ENCODE measurements at regions not wholly inside any gene's neighbourhood (a gene's known extent, or its start where the extent isn't known, plus 50 kb on each side); places are given as distances from the start of the nearest gene placed in this dataset.

GRCh38 chr3:74529145-74529544 is 85.3 kb downstream of the CNTN3 start (continued):
- TF ChIP-seq EGR1 (IDR thresholded peaks at IDR 0.05; ENCODE audit: low read depth in 2 of 2), result no peak

DNA sequence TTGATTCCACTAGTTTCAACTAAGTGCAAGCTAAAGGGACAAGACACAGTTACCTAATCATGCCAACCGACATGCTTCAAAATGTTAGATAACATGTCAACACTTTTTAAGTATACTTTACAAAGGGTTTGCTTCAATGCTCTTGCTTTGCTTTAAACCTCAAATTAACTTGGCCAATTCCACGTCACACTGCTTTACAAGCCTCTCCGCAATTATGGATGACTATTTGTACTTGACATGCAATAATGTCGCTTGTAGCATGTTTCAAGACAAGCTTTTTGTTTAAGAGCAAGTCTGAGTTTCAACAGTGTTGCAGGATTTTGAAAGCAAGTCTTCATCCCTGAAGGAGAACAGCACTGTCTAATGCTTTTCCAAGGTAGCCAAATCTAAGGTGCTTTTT is 86.9 kb downstream of the CNTN3 start:
- no peak overlapping the region for H3K27ac ChIP-seq (ENCODE audit: low read depth in 1 of 2, low read length in 2 of 2)
- no peaks in the 10 kb centered on the region for H3K36me3 ChIP-seq (ENCODE audit: control insufficient read depth in 4 of 4, insufficient read depth in 3 of 4, low read depth in 1 of 4, low read length in 3 of 4)
- H3K9ac ChIP-seq (ENCODE audit: low read depth in 1 of 2, low read length in 2 of 2), result no peak overlapping the region
- H3K4me1 ChIP-seq (ENCODE audit: control insufficient read depth in 4 of 4, insufficient read depth in 4 of 4, low read length in 3 of 4), result no peaks in the 10 kb centered on the region
- WGBS, result 86% methylated on average over 4 of the region's 4 CpGs
- H3K9me3 ChIP-seq (ENCODE audit: control insufficient read depth in 4 of 4, low read length in 3 of 4), result no peaks in the 10 kb centered on the region
- TF ChIP-seq FOXA2 (IDR thresholded peaks at IDR 0.05), result no peak
- TF ChIP-seq, protein P1, sequence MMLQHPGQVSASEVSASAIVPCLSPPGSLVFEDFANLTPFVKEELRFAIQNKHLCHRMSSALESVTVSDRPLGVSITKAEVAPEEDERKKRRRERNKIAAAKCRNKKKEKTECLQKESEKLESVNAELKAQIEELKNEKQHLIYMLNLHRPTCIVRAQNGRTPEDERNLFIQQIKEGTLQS (IDR thresholded peaks at IDR 0.05), result no peak
- TF ChIP-seq, protein P2, sequence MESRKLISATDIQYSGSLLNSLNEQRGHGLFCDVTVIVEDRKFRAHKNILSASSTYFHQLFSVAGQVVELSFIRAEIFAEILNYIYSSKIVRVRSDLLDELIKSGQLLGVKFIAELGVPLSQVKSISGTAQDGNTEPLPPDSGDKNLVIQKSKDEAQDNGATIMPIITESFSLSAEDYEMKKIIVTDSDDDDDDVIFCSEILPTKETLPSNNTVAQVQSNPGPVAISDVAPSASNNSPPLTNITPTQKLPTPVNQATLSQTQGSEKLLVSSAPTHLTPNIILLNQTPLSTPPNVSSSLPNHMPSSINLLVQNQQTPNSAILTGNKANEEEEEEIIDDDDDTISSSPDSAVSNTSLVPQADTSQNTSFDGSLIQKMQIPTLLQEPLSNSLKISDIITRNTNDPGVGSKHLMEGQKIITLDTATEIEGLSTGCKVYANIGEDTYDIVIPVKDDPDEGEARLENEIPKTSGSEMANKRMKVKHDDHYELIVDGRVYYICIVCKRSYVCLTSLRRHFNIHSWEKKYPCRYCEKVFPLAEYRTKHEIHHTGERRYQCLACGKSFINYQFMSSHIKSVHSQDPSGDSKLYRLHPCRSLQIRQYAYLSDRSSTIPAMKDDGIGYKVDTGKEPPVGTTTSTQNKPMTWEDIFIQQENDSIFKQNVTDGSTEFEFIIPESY (IDR thresholded peaks at IDR 0.05), result no peak
- no peak for TF ChIP-seq CTCF (IDR thresholded peaks at IDR 0.05; ENCODE audit: low read depth, low read length, missing input control)
- no peak for TF ChIP-seq YY1 (IDR thresholded peaks at IDR 0.05)
- TF ChIP-seq, protein P3, sequence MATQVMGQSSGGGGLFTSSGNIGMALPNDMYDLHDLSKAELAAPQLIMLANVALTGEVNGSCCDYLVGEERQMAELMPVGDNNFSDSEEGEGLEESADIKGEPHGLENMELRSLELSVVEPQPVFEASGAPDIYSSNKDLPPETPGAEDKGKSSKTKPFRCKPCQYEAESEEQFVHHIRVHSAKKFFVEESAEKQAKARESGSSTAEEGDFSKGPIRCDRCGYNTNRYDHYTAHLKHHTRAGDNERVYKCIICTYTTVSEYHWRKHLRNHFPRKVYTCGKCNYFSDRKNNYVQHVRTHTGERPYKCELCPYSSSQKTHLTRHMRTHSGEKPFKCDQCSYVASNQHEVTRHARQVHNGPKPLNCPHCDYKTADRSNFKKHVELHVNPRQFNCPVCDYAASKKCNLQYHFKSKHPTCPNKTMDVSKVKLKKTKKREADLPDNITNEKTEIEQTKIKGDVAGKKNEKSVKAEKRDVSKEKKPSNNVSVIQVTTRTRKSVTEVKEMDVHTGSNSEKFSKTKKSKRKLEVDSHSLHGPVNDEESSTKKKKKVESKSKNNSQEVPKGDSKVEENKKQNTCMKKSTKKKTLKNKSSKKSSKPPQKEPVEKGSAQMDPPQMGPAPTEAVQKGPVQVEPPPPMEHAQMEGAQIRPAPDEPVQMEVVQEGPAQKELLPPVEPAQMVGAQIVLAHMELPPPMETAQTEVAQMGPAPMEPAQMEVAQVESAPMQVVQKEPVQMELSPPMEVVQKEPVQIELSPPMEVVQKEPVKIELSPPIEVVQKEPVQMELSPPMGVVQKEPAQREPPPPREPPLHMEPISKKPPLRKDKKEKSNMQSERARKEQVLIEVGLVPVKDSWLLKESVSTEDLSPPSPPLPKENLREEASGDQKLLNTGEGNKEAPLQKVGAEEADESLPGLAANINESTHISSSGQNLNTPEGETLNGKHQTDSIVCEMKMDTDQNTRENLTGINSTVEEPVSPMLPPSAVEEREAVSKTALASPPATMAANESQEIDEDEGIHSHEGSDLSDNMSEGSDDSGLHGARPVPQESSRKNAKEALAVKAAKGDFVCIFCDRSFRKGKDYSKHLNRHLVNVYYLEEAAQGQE (IDR thresholded peaks at IDR 0.05), result no peak
- no peak for TF ChIP-seq NR2F2 (IDR thresholded peaks at IDR 0.05)
- no peak for TF ChIP-seq GABPA (IDR thresholded peaks at IDR 0.05 in 1 of 2, conservative IDR thresholded peaks at IDR 0.05 in 1 of 2)
- TF ChIP-seq EGR1 (IDR thresholded peaks at IDR 0.05; ENCODE audit: low read depth in 2 of 2), result no peak
- no peak for TF ChIP-seq HNF4G (IDR thresholded peaks at IDR 0.05)
- TF ChIP-seq JUND (IDR thresholded peaks at IDR 0.05), result no peak
- TF ChIP-seq SP1 (IDR thresholded peaks at IDR 0.05), result no peak
- no peak overlapping the region for H3K4me3 ChIP-seq (ENCODE audit: low read depth in 1 of 3, low read length in 3 of 3)
- no peak for DNase-seq (ENCODE audit: low spot score)
- no peaks in the 10 kb centered on the region for H3K27me3 ChIP-seq (ENCODE audit: control insufficient read depth in 4 of 4, insufficient read depth in 4 of 4, low read length in 3 of 4)

DNA sequence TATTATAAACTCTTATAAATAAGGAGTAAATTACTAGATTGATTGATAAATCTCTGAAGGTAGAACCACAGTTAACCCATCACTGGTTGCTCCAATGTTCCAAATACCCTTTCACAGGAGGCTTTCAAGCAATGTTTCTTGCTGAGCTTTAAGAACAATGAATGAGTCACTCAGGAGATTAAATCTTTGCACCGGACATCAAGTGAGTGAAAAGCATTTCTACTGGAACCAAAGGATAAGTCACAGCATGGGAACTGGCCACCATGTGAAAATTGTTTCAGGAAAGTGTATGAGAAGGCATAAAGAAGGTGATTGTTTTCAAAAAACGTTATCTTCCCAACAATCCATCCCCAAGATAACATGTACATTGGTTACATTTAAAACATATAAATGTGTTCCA is 90.6 kb downstream of the CNTN3 start:
- Histone ChIP-seq H3K9me3 (ENCODE audit: control insufficient read depth in 4 of 4, low read length in 3 of 4) (no peaks in the 10 kb centered on the region), H3K27ac (ENCODE audit: low read depth in 1 of 2, low read length in 2 of 2) (no peak overlapping the region), H3K4me3 (ENCODE audit: low read depth in 1 of 3, low read length in 3 of 3) (no peak overlapping the region), H3K9ac (ENCODE audit: low read depth in 1 of 2, low read length in 2 of 2) (no peak overlapping the region), H3K36me3 (ENCODE audit: control insufficient read depth in 4 of 4, insufficient read depth in 3 of 4, low read depth in 1 of 4, low read length in 3 of 4) (no peaks in the 10 kb centered on the region), H3K27me3 (ENCODE audit: control insufficient read depth in 4 of 4, insufficient read depth in 4 of 4, low read length in 3 of 4) (no peaks in the 10 kb centered on the region), H3K4me1 (ENCODE audit: control insufficient read depth in 4 of 4, insufficient read depth in 4 of 4, low read length in 3 of 4) (no peaks in the 10 kb centered on the region)
- no peak for DNase-seq (ENCODE audit: low spot score)
- WGBS, result 81% methylated on average over 2 of the region's 2 CpGs
- no peak for TF ChIP-seq HNF4A (conservative IDR thresholded peaks at IDR 0.05)
- TF ChIP-seq NR2F2 (IDR thresholded peaks at IDR 0.05), result no peak
- no peak for TF ChIP-seq RXRA (IDR thresholded peaks at IDR 0.05)
- TF ChIP-seq TAF1 (conservative IDR thresholded peaks at IDR 0.05), result no peak
- TF ChIP-seq CTCF (IDR thresholded peaks at IDR 0.05; ENCODE audit: low read depth, low read length, missing input control), result no peak
- no peak for TF ChIP-seq JUND (IDR thresholded peaks at IDR 0.05)
- no peak for TF ChIP-seq EGR1 (IDR thresholded peaks at IDR 0.05; ENCODE audit: low read depth in 2 of 2)
- TF ChIP-seq, protein P3 (IDR thresholded peaks at IDR 0.05), result no peak
